Natural killer cell (primary cell): ENCODE measurements at regions not wholly inside any gene's neighbourhood (a gene's known extent, or its start where the extent isn't known, plus 50 kb on each side); places are given as distances from the start of the nearest gene placed in this dataset.

Experiments used
- ATAC-seq, 3 donors: fragments of 150-1000 bp in 2 of 3; fragments of 200-7000 bp in 1 of 3; cut with Tn5 transposase; 1 replicate in 1 of 3; 2 replicates in 2 of 3; pipeline ENCODE4 v1.10.0; 2021; ENCODE audit warnings: mild to moderate bottlenecking in 2 of 3, moderate library complexity in 2 of 3
- DNase-seq, 2 donors: peaks; one replicate each; pipeline versions ENCODE4 v3.0.0 to v3.0.0-alpha.2; 2013 to 2021; ENCODE audit warnings: mixed read lengths in 1 of 2
- H3K27ac ChIP-seq: one replicate; pipeline ENCODE4 v1.5.1; 2013; ENCODE audit warnings: mild to moderate bottlenecking, low read length
- H3K27me3 ChIP-seq: one replicate; pipeline ENCODE4 v1.6.1; 2013; ENCODE audit warnings: low read length; ENCODE audit not compliant: control insufficient read depth, insufficient read depth
- H3K36me3 ChIP-seq: one replicate; pipeline ENCODE4 v1.6.1; 2013; ENCODE audit warnings: low read length; ENCODE audit not compliant: control insufficient read depth, insufficient read depth
- H3K4me1 ChIP-seq: one replicate; pipeline ENCODE4 v1.6.1; 2013; ENCODE audit warnings: low read length; ENCODE audit not compliant: control insufficient read depth, insufficient read depth
- H3K4me3 ChIP-seq: one replicate; pipeline ENCODE4 v1.5.1; 2013; ENCODE audit warnings: low read length
- H3K9me3 ChIP-seq: one replicate; pipeline ENCODE4 v1.6.1; 2013; ENCODE audit warnings: low read length; ENCODE audit not compliant: control insufficient read depth, insufficient read depth
- H3K27ac Mint-ChIP-seq, 2 donors: one replicate each; pipeline ENCODE4 v1.8.0; 2022; ENCODE audit warnings: mild to moderate bottlenecking in 2 of 2, mixed read lengths in 2 of 2, moderate library complexity in 1 of 2
- H3K27me3 Mint-ChIP-seq, 2 donors: one replicate each; pipeline ENCODE4 v1.8.0; 2022; ENCODE audit warnings: low read depth in 2 of 2, mixed read lengths in 2 of 2
- H3K36me3 Mint-ChIP-seq: one replicate; pipeline ENCODE4 v1.8.0; 2022; ENCODE audit warnings: mixed read lengths
- H3K4me1 Mint-ChIP-seq, 2 donors: one replicate each; pipeline ENCODE4 v1.8.0; 2022; ENCODE audit warnings: mixed read lengths in 2 of 2
- H3K4me3 Mint-ChIP-seq: one replicate; pipeline ENCODE4 v1.8.0; 2022; ENCODE audit warnings: mild to moderate bottlenecking, moderate library complexity, mixed read lengths
- H3K9me3 Mint-ChIP-seq, 2 donors: one replicate each; pipeline ENCODE4 v1.8.0; 2022; ENCODE audit warnings: mixed read lengths in 2 of 2
- WGBS: methylation state at CpG from one replicate; pipeline ENCODE4 v1.1.7; 2013; ENCODE audit warnings: missing lambda C conversion rate; ENCODE audit not compliant: insufficient coverage; 5-methylcytosine and 5-hydroxymethylcytosine counted together
- intact Hi-C: fragments of 100-400 bp; cut with micrococcal nuclease; formaldehyde crosslinking; loops from one replicate; pipeline ENCODE4 v1.14.2; 2022
- TF ChIP-seq, protein P1 (sequence below): fragments of 200-600 bp; IDR thresholded peaks from one replicate; pipeline ENCODE4 v1.8.0; 2022; ENCODE audit warnings: antibody characterized with exemption

DNA sequence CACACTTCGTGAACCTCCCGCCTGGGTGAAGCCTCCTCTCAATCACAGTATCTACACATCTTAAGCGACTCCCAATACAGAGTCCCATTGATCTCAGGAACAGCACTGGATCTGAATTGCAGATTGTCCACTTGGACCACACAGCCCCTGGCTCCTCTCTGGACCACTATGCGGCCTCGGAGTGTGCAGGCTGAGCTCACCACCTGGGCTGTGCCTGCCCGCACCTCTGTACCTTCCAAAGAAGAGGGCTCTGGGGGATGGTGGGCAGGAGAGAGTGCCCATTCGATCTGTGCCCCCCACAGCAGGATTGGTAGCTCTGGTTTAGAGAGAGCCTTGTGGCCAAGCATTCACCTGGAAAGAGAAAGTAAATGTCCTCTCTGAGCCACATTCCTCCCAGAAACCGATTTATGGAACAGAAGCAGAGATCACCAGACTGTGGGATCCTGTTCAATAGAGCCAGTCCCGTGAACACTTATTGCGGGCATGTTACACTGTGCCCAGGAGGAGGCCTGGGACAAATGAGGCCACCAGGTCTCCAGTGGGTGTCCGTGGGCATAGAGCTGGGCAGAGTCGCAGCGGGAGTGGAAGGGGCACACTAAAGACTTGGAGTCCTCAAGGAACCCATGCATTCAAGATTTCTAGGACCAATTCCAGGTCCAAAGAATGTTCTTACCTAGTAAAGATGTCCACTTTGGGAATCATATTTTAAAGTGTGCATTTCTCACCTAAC lies 141.6 kb upstream of the SOX1 start:
- Histone ChIP-seq H3K4me1 (no peaks in the 10 kb centered on the region), H3K27me3 (no peaks in the 10 kb centered on the region), H3K36me3 (no peaks in the 10 kb centered on the region), H3K9me3 (no peaks in the 10 kb centered on the region), H3K4me3 (no peak overlapping the region), H3K27ac (no peak overlapping the region)
- TF ChIP-seq, protein P1, sequence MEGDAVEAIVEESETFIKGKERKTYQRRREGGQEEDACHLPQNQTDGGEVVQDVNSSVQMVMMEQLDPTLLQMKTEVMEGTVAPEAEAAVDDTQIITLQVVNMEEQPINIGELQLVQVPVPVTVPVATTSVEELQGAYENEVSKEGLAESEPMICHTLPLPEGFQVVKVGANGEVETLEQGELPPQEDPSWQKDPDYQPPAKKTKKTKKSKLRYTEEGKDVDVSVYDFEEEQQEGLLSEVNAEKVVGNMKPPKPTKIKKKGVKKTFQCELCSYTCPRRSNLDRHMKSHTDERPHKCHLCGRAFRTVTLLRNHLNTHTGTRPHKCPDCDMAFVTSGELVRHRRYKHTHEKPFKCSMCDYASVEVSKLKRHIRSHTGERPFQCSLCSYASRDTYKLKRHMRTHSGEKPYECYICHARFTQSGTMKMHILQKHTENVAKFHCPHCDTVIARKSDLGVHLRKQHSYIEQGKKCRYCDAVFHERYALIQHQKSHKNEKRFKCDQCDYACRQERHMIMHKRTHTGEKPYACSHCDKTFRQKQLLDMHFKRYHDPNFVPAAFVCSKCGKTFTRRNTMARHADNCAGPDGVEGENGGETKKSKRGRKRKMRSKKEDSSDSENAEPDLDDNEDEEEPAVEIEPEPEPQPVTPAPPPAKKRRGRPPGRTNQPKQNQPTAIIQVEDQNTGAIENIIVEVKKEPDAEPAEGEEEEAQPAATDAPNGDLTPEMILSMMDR = no peak
- H3K27ac Mint-ChIP-seq = no peak overlapping the region
- intact Hi-C loops = no loop called here
- no peak overlapping the region for H3K4me3 Mint-ChIP-seq
- peaks cover 2 to 16% of the 10 kb centered on the region in 2 donors for H3K27me3 Mint-ChIP-seq
- no peaks in the 10 kb centered on the region for H3K4me1 Mint-ChIP-seq
- H3K36me3 Mint-ChIP-seq = no peaks in the 10 kb centered on the region
- ATAC-seq (no peak), DNase-seq (no peak)
- WGBS = 93% methylated on average over 13 of the region's 13 CpGs
- no peaks in the 10 kb centered on the region for H3K9me3 Mint-ChIP-seq

DNA sequence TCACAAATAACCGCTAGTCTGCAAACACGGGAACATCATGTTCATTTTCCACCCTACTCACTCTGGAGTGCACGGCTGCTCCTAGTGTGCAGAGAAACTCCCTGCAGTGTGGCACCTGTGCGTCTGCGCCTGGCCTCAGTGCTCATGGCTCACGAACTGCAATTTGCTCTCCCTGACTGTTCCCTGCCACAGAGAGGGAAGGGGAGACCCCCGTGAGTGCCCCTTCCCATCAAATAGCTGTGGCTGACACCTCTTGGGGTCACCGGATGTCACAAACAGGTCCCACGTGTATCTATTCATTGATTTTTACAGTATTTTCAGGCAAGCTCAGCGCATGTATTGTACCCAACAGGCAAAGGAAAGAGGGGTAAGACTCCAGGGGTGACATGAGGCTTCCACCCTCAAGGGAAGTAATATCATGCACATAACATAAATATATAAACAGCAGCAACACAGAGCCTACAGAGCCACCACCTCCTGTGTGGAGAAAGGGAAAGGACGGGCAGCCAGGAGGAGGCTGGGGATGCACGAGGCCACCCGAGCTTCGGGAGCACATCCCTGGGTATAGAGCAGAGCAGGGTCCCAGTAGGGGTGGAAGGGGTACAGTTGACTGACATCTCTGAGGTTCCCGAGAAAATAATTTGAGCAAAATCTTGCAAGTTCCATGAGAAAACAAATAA lies 140.3 kb upstream of the SOX1 start:
- 88% methylated on average over 14 of the region's 15 CpGs for WGBS
- intact Hi-C loops = no loop called here

GRCh38 chr13:111927181-111927540 lies 139.8 kb upstream of the SOX1 start:
- Histone ChIP-seq H3K36me3 (no peaks in the 10 kb centered on the region), H3K9me3 (no peaks in the 10 kb centered on the region), H3K27me3 (no peaks in the 10 kb centered on the region), H3K4me3 (no peak overlapping the region), H3K4me1 (no peaks in the 10 kb centered on the region), H3K27ac (no peak overlapping the region)
- ATAC-seq (no peak), DNase-seq (no peak)
- TF ChIP-seq, protein P1 = no peak
- Mint-ChIP-seq H3K4me1 (no peaks in the 10 kb centered on the region), H3K27me3 (peaks cover 0 to 8% of the 10 kb centered on the region in 2 donors), H3K4me3 (no peak overlapping the region), H3K27ac (no peak overlapping the region), H3K36me3 (no peaks in the 10 kb centered on the region), H3K9me3 (peaks cover under 1 to 3% of the 10 kb centered on the region in 2 donors)
- intact Hi-C loops = no loop called here
- 88% methylated on average over 12 of the region's 12 CpGs for WGBS

More for the DNA sequence above, 140.3 kb upstream of the SOX1 start:
- H3K27me3 ChIP-seq = no peaks in the 10 kb centered on the region
- no peak overlapping the region for H3K27ac ChIP-seq
- H3K4me1 ChIP-seq = no peaks in the 10 kb centered on the region
- H3K27me3 Mint-ChIP-seq = peaks cover 0 to 9% of the 10 kb centered on the region in 2 donors
- H3K9me3 ChIP-seq = no peaks in the 10 kb centered on the region
- H3K36me3 Mint-ChIP-seq = no peaks in the 10 kb centered on the region
- H3K36me3 ChIP-seq = no peaks in the 10 kb centered on the region
- H3K27ac Mint-ChIP-seq = no peak overlapping the region
- no peaks in the 10 kb centered on the region for H3K4me1 Mint-ChIP-seq
- ATAC-seq (no peak), DNase-seq (no peak)
- no peak overlapping the region for H3K4me3 Mint-ChIP-seq
- no peaks in the 10 kb centered on the region for H3K9me3 Mint-ChIP-seq
- H3K4me3 ChIP-seq = no peak overlapping the region
- TF ChIP-seq, protein P1 = no peak
